ENCODE measurements at regions not wholly inside any gene's neighbourhood (a gene's known extent, or its start where the extent isn't known, plus 50 kb on each side); places are given as distances from the start of the nearest gene placed in this dataset.

- in situ Hi-C loops (cut with HindIII; ENCODE audit: low sequenced_read_pairs): no loop called here
- TF ChIP-seq CTCF (IDR thresholded peaks at IDR 0.05; ENCODE audit: low read depth, low read length): no peak
- no peak for DNase-seq (ENCODE audit: low read depth, low spot score)
- no peak overlapping the region for H3K4me3 ChIP-seq (ENCODE audit: low read depth, low read length)
Observed at GRCh38 chr3:59456852-59457485, 407.1 kb upstream of the CFAP20DC start.

DNA sequence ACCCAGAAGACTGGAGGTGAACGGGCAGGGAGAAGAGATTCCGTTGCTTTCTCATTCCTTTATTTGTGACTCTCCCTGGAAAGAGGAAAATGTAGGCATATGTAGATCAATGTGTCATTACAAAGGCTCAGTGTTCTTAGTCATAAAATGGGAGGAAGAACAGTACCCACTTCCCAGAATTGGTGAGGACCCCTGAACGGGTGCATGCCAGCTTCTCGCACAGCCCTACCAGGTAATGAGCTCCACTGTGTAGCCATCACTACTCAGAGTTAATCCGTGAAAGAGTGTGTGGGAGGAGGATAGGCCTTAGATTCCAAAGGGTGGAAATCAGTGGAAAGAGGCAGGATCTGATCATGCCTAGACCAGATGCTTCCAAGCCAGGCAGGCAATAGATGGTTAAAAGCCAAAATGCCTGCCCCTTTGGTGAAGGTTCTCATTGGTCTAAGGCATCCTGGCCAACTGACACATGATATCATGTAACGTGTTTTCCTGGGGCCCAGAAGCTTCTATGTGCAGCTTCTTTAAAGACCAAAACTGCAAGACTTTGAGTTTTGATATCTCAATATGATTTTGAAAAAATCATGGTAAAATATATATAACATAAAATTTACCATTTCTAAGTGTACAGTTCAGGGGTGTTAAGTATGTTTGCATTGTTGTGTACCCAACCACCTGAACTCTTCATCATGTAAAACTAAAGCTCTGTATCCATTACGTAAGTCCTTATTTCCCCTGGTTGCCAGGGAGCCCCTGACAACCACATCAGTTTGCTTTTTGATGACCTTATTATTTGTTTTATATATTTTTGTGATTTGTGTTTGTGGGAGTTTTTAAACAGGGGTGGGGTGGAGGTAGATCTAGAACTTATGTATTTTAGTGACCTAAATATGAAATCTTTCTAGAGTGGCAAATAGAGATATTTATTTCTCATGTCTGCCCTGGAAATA is 402.2 kb upstream of the CFAP20DC start:
- no peak for TF ChIP-seq CTCF (IDR thresholded peaks at IDR 0.05; ENCODE audit: low read depth, low read length)
- DNase-seq (ENCODE audit: low read depth, low spot score): no peak
- in situ Hi-C loops (cut with HindIII; ENCODE audit: low sequenced_read_pairs): no loop called here
- H3K4me3 ChIP-seq (ENCODE audit: low read depth, low read length): no peak overlapping the region

DNA sequence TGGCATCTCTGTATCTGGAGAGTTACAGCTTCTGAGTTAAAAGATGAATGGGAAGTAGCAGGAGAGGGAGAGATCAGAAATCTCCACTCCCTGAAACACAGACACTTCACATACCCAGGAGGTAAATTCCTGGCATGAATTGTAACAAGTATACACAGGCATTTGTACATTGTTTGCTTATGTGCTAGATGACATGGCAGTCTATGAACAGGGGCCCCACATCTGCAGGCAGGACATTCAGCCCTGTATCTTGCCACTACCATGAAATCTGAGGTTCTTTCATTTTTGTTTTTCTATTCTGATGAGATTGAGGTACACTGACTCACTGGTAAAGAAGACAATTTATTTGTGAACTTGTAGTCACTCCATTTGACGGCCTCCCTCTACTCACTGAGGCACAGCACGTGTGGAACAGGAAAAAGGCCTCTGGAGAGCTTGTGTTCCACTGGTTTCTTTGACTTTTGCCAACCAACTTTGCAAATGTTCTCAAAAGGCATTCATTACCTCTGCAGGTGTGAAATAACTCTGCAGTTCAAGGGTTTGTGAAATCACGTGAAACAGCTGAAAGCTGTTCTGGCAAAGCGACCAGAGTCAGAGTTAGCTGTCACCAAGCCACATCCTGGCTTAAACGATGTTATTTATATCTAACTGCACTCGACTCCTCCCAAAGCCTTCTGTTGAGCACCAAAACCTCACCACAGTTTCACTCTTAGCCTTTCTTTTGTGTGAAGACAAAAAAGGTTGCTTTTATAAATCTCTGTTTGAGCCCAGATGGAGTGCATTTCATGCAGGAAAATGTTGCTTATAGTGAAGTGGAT is 401.3 kb upstream of the CFAP20DC start:
- DNase-seq (ENCODE audit: low read depth, low spot score): no peak
- no peak for TF ChIP-seq CTCF (IDR thresholded peaks at IDR 0.05; ENCODE audit: low read depth, low read length)
- in situ Hi-C loops (cut with HindIII; ENCODE audit: low sequenced_read_pairs): no loop called here
- H3K4me3 ChIP-seq (ENCODE audit: low read depth, low read length): no peak overlapping the region

DNA sequence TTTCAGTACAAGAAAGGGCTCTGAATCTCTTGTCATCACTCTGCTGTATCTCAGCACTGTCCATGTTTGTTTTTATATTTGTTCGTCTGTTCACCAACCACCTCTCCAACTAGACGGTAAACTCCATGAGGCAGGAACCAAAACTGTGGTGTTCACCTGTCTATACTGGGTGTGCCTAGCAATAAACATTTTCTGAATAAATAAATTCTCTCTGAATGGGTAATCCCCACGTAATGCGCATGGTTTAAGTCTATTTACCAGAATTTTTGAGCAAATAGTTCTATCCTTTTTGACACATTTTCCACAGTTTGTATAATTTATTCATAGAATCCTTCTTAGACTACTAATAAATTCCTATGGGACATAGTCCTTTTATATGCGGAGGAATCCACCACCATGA is 400.6 kb upstream of the CFAP20DC start:
- in situ Hi-C loops (cut with HindIII; ENCODE audit: low sequenced_read_pairs): no loop called here
- TF ChIP-seq CTCF (IDR thresholded peaks at IDR 0.05; ENCODE audit: low read depth, low read length): no peak
- no peak overlapping the region for H3K4me3 ChIP-seq (ENCODE audit: low read depth, low read length)
- no peak for DNase-seq (ENCODE audit: low read depth, low spot score)

GRCh38 chr3:59446775-59447465 is 397.1 kb upstream of the CFAP20DC start:
- TF ChIP-seq CTCF (IDR thresholded peaks at IDR 0.05; ENCODE audit: low read depth, low read length): no peak
- no peak for DNase-seq (ENCODE audit: low read depth, low spot score)
- no peak overlapping the region for H3K4me3 ChIP-seq (ENCODE audit: low read depth, low read length)
- in situ Hi-C loops (cut with HindIII; ENCODE audit: low sequenced_read_pairs): no loop called here

- no peak overlapping the region for H3K4me3 ChIP-seq (ENCODE audit: low read depth, low read length)
- TF ChIP-seq CTCF (IDR thresholded peaks at IDR 0.05; ENCODE audit: low read depth, low read length): no peak
- in situ Hi-C loops (cut with HindIII; ENCODE audit: low sequenced_read_pairs): no loop called here
- DNase-seq (ENCODE audit: low read depth, low spot score): no peak
Observed at GRCh38 chr3:59444676-59445075, 394.9 kb upstream of the CFAP20DC start.
